Forelimb muscle (tissue), 1 donor: ENCODE measurements at regions not wholly inside any gene's neighbourhood (a gene's known extent, or its start where the extent isn't known, plus 50 kb on each side); places are given as distances from the start of the nearest gene placed in this dataset.

Experiments used
- DNase-seq: peaks from one replicate; pipeline ENCODE4 v3.0.0-alpha.2; 2013; ENCODE audit warnings: low read depth

- no peak for DNase-seq
Measured at GRCh38 chr5:152337484-152337883, 67.6 kb downstream of the NMUR2 start.

GRCh38 chr5:152335461-152335860 is 69.6 kb downstream of the NMUR2 start:
- no peak for DNase-seq

- DNase-seq, result no peak
Measured at GRCh38 chr5:152332716-152333460, 72.2 kb downstream of the NMUR2 start.

GRCh38 chr5:152331718-152332117 is 73.4 kb downstream of the NMUR2 start:
- no peak for DNase-seq

GRCh38 chr5:152331006-152331405 is 74.1 kb downstream of the NMUR2 start:
- no peak for DNase-seq

- no peak for DNase-seq
Measured at GRCh38 chr5:152329761-152330283, 75.3 kb downstream of the NMUR2 start.

GRCh38 chr5:152329207-152329606 is 75.9 kb downstream of the NMUR2 start:
- DNase-seq, result no peak

- no peak for DNase-seq
Measured at GRCh38 chr5:152315942-152316341, 89.1 kb downstream of the NMUR2 start.

- DNase-seq, result no peak
Measured at GRCh38 chr5:152314196-152314829, 90.8 kb downstream of the NMUR2 start.

- DNase-seq, result no peak
Measured at GRCh38 chr5:152309926-152310450, 95.1 kb downstream of the NMUR2 start.

GRCh38 chr5:152306386-152306785 is 98.7 kb downstream of the NMUR2 start:
- no peak for DNase-seq

- no peak for DNase-seq
Measured at GRCh38 chr5:152305525-152305924, 99.6 kb downstream of the NMUR2 start.

- no peak for DNase-seq
Measured at GRCh38 chr5:152303841-152304240, 101.2 kb downstream of the NMUR2 start.

GRCh38 chr5:152297866-152298265 is 107.2 kb downstream of the NMUR2 start:
- DNase-seq, result no peak

- DNase-seq, result no peak
Measured at GRCh38 chr5:152293189-152293588, 111.9 kb downstream of the NMUR2 start.

- DNase-seq, result no peak
Measured at GRCh38 chr5:152290181-152290580, 114.9 kb downstream of the NMUR2 start.

GRCh38 chr5:152288917-152289595 is 116.0 kb downstream of the NMUR2 start:
- no peak for DNase-seq

- no peak for DNase-seq
Measured at GRCh38 chr5:152288499-152288898, 116.6 kb downstream of the NMUR2 start.

GRCh38 chr5:152285764-152286163 is 119.3 kb downstream of the NMUR2 start:
- DNase-seq, result no peak

GRCh38 chr5:152282331-152282730 is 122.7 kb downstream of the NMUR2 start:
- no peak for DNase-seq

GRCh38 chr5:152277936-152278335 is 127.1 kb downstream of the NMUR2 start:
- no peak for DNase-seq

GRCh38 chr5:152274224-152274623 is 130.9 kb downstream of the NMUR2 start:
- peak; percentile 22 for DNase-seq
